Vagina (tissue), 2 donors: ENCODE measurements at regions not wholly inside any gene's neighbourhood (a gene's known extent, or its start where the extent isn't known, plus 50 kb on each side); places are given as distances from the start of the nearest gene placed in this dataset.

Experiments used
- POLR2A ChIP-seq, 2 donors: fragments of 450-650 bp; IDR thresholded peaks; one replicate each; pipeline ENCODE4 v1.6.1; 2017; ENCODE audit warnings: antibody characterized with exemption in 2 of 2, mild to moderate bottlenecking in 2 of 2, moderate library complexity in 2 of 2
- TF ChIP-seq, protein P1 (sequence below), 3 experiments: fragments of 450-650 bp in 2 of 3; fragments of 200-600 bp in 1 of 3; sonication (generic) in 1 of 3; IDR thresholded peaks; one replicate each; pipeline ENCODE4 v1.5.1; 2017 to 2019; ENCODE audit warnings: antibody characterized with exemption in 3 of 3, mild to moderate bottlenecking in 2 of 3, moderate library complexity in 2 of 3

DNA sequence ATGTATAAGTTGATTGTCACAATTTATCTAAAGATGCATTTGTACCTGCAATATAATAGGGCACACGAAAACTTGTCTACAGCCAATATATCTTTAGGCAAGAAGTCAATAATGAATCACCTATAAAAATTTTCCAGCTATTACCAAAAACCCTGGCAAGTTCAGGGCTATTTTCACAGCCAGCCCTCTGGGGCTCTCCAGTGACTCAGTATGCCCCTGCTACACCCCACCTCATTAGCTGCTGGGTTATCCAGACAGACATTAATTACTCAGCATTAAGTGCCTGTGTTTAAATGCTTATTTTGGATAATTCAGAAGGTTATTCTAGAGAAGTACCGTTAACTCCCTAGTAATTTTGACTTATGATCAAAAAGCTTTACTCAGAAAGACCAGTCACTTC, 220.2 kb downstream of the TBX15 start:
- TF ChIP-seq, protein P1, sequence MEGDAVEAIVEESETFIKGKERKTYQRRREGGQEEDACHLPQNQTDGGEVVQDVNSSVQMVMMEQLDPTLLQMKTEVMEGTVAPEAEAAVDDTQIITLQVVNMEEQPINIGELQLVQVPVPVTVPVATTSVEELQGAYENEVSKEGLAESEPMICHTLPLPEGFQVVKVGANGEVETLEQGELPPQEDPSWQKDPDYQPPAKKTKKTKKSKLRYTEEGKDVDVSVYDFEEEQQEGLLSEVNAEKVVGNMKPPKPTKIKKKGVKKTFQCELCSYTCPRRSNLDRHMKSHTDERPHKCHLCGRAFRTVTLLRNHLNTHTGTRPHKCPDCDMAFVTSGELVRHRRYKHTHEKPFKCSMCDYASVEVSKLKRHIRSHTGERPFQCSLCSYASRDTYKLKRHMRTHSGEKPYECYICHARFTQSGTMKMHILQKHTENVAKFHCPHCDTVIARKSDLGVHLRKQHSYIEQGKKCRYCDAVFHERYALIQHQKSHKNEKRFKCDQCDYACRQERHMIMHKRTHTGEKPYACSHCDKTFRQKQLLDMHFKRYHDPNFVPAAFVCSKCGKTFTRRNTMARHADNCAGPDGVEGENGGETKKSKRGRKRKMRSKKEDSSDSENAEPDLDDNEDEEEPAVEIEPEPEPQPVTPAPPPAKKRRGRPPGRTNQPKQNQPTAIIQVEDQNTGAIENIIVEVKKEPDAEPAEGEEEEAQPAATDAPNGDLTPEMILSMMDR (IDR thresholded peaks at IDR 0.05): no peak
- TF ChIP-seq POLR2A (IDR thresholded peaks at IDR 0.05): no peak
